GM19438 (cell line): ENCODE measurements at regions not wholly inside any gene's neighbourhood (a gene's known extent, or its start where the extent isn't known, plus 50 kb on each side); places are given as distances from the start of the nearest gene placed in this dataset.

Experiments used
- ATAC-seq: cut with Tn5 transposase; IDR thresholded peaks from one replicate; pipeline ENCODE4 v1.9.1; 2021; ENCODE audit warnings: low read depth; ENCODE audit not compliant: unreplicated experiment

GRCh38 chr18:37684590-37684989, 119.0 kb upstream of the CELF4 start:
- no peak for ATAC-seq

- ATAC-seq: no peak
These were observed 118.6 kb upstream of the CELF4 start for GRCh38 chr18:37684183-37684582.

- no peak for ATAC-seq
These were observed 115.3 kb upstream of the CELF4 start for GRCh38 chr18:37680911-37681310.

GRCh38 chr18:37676276-37676675, 110.7 kb upstream of the CELF4 start:
- no peak for ATAC-seq

GRCh38 chr18:37675699-37676098, 110.1 kb upstream of the CELF4 start:
- ATAC-seq: no peak

GRCh38 chr18:37674570-37674969, 109.0 kb upstream of the CELF4 start:
- ATAC-seq: no peak

GRCh38 chr18:37673671-37674070, 108.1 kb upstream of the CELF4 start:
- no peak for ATAC-seq

- no peak for ATAC-seq
These were observed 107.5 kb upstream of the CELF4 start for GRCh38 chr18:37672932-37673595.

GRCh38 chr18:37672001-37672400, 106.4 kb upstream of the CELF4 start:
- ATAC-seq: no peak

GRCh38 chr18:37671530-37671929, 105.9 kb upstream of the CELF4 start:
- ATAC-seq: no peak

- no peak for ATAC-seq
These were observed 105.5 kb upstream of the CELF4 start for GRCh38 chr18:37671119-37671518.

GRCh38 chr18:37669991-37670534, 104.5 kb upstream of the CELF4 start:
- ATAC-seq: no peak

- ATAC-seq: no peak
These were observed 103.6 kb upstream of the CELF4 start for GRCh38 chr18:37668971-37669747.

GRCh38 chr18:37667836-37668235, 102.2 kb upstream of the CELF4 start:
- no peak for ATAC-seq

- ATAC-seq: no peak
These were observed 101.4 kb upstream of the CELF4 start for GRCh38 chr18:37666991-37667390.

- no peak for ATAC-seq
These were observed 100.9 kb upstream of the CELF4 start for GRCh38 chr18:37666451-37666850.

- no peak for ATAC-seq
These were observed 99.7 kb upstream of the CELF4 start for GRCh38 chr18:37665346-37665745.

- no peak for ATAC-seq
These were observed 97.8 kb upstream of the CELF4 start for GRCh38 chr18:37663446-37663845.

GRCh38 chr18:37662546-37663339, 97.1 kb upstream of the CELF4 start:
- ATAC-seq: no peak

GRCh38 chr18:37662099-37662498, 96.5 kb upstream of the CELF4 start:
- no peak for ATAC-seq

- no peak for ATAC-seq
These were observed 95.9 kb upstream of the CELF4 start for GRCh38 chr18:37661478-37661877.
